ENCODE measurements at regions not wholly inside any gene's neighbourhood (a gene's known extent, or its start where the extent isn't known, plus 50 kb on each side); places are given as distances from the start of the nearest gene placed in this dataset.
"Not testable (repeated sequence)": the region's sequence is repeated elsewhere in the genome, so short reads cannot be mapped to it uniquely, and the experiment has no call there.

DNA sequence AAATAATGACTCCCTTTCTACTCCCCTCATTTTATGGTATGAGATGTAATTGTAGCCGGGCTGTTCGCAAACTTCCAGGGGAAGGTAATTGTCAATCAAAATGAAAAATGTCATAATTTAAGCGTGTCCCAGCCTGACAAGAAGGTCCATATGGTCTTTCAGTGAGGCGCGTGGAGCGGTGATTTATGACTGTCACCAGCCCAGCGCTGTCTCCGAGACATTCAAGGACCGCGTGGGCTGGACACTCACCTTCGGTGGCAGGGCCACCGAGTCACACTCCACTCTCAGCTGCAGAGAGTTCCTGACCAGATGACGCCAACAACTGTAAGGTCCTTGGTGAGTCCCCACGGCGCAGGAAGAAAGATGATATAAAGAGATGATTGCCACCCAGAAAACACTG is 157.7 kb upstream of the TNRC6C start:
- DNase-seq (ENCODE audit: low read depth in 1 of 2, low spot score in 1 of 2), result no peak

DNA sequence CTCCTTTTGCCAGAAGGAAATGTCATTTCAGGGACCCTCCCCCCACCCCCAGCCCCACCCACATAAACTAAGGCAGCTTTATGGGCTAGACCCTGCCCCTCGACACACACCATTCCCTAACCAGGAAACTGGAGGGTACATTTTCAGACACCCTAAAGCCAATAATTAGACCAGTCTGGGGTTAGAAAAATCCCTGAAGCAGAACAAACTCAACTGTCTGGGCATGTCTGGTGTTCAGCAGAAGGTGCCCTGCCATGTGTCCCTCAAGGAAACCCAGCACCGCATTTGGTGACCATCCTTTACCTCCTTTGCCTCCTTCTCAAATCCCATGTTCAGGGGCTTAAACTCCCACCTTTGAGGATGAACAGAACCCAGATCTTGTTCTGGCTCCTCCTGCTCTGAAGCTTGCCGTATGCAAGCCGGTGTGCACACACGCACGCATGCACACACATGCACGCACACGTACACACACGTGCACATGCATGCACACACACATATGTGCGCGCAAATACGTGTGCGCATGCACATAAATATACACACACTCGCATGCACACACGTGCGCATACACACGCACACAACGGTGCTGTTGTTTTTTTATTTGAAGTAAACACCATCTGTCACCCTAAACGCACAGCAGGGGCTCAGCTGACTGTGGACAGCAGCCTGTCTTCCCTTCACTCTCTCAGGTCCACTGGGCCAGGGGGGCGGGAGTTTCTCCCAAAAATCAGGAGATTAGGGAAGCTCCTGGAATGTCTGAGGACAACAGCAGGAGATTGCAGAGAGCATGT is 156.8 kb upstream of the TNRC6C start:
- DNase-seq (ENCODE audit: low read depth in 1 of 2, low spot score in 1 of 2), result no peak

DNA sequence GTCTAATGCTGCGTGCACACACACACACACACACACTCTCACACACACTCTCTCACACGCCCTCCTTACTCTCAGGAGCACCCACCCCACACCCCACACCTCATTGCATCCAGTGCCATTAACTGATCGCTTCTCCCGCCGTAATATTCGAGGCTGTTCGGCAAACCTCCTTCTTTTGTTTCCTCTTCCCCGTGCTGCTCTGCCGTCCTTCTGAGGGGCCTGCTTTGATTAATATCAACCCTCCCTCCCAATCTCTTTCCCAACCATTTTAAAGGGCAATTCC is 156.2 kb upstream of the TNRC6C start:
- DNase-seq (ENCODE audit: low read depth in 1 of 2, low spot score in 1 of 2), result no peak

GRCh38 chr17:77802811-77803220 is 155.7 kb upstream of the TNRC6C start:
- no peak for DNase-seq (ENCODE audit: low read depth in 1 of 2, low spot score in 1 of 2)

DNA sequence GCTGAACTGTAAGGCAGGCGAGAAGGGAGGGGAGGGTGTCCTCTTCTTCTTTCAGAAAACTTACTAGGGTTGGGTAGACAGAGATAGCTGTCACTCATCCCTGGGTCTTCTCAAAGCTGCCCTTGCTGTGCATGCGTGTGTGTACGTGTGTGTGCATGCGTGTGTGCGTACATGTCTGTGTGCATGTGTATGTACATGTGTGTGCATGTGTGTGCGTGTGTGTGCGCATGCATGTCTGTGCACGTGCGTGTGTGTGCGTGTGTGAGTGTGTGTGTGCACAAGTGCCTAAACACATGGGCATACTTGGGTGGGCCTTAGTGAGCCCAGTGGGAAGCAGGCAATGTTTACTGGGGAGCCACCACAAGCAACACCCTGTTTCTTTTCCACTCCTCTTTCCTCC is 154.8 kb upstream of the TNRC6C start:
- no peak for DNase-seq (ENCODE audit: low read depth in 1 of 2, low spot score in 1 of 2)

DNA sequence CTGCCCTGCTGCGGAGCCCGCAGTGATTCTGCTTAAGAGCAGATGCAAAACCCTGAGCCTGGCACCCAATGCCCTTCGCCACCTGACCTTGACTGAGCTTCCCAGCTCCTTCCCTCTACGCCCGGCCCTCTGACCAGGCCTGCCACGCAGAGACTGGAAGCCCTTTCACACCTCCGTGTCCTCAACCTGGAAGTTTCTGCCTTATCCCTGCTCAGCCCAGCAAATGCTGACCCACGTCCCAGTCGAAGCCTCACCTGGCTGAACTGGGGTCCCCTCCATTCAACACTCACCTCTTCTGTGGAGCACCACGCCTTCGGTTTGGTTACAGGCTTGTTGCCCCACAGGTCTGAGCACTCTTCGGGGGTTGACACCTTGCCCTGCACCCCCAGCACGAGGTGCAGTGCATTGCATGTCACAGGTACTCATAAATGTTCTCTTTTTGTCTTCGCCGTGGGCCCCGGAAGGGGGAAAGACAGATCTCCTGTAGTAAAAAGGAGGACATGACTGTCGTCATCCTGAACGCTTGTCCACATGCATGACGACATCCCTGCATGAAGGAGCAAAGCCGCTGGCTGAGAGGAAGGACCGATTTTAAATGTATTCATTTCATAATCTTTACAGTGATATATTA is 153.6 kb upstream of the TNRC6C start:
- DNase-seq (ENCODE audit: low read depth in 1 of 2, low spot score in 1 of 2), result no peak

- DNase-seq (ENCODE audit: low read depth in 1 of 2, low spot score in 1 of 2), result not testable (repeated sequence)
Observed at GRCh38 chr17:77805970-77806369, 152.5 kb upstream of the TNRC6C start.

- no peak for DNase-seq (ENCODE audit: low read depth in 1 of 2, low spot score in 1 of 2)
Observed at GRCh38 chr17:77807051-77807745, 151.3 kb upstream of the TNRC6C start.

- DNase-seq (ENCODE audit: low read depth in 1 of 2, low spot score in 1 of 2), result no peak
Observed at GRCh38 chr17:77807746-77808441, 150.6 kb upstream of the TNRC6C start.

DNA sequence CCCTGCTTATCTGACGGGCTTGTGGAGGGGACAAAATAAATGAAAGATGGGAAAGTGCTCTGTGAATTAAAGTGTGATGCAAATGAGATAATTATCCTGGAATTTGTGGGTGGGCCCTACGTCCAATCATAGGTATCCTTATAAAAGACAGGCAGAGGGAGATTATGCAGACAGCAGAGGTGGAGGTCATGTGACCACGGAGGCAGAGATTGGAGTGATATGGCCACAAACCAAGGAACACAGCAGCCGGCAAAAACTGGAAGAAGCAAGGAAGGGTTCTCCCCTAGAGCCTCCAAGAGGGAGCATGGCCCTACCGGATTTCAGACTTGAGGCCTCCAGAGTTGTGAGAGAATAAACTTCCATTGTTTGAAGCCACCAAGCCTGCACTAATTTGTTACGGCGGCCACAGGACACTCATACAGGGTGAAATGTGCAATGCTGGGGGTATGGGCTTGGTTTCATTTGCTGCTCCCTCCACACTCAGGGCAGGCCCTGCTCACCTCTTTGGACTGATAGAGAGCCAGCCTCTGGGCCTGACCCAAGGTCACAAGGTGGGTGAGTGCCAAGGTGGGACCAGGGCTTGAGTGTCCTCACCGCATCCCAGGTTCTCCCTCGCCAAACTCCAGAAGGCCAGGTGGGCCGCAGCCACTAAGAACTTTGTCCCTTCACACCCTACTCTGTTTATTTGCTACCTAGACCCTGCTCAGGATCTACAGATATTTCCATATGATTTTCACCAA is 149.6 kb upstream of the TNRC6C start:
- no peak for DNase-seq (ENCODE audit: low read depth in 1 of 2, low spot score in 1 of 2)

DNA sequence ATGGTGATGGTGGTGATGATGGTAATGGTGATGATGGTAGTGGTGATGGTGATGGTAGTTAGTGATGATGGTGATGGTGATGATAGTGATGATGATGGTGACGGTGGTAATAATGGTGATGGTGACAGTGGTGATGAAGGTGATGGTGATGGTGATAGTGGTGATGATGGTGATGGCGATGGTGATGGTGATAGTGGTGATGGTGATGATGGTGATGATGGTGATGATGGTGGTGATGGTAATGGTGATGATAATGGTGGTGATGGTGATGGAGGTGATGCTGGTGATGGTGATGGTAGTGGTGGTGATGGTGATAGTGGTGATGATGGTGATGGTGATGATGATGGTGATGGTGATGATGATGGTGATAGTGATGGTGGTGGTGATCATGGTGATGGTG is 148.7 kb upstream of the TNRC6C start:
- no peak for DNase-seq (ENCODE audit: low read depth in 1 of 2, low spot score in 1 of 2)

- DNase-seq (ENCODE audit: low read depth in 1 of 2, low spot score in 1 of 2), result no peak
Observed at GRCh38 chr17:77810536-77810935, 148.0 kb upstream of the TNRC6C start.

DNA sequence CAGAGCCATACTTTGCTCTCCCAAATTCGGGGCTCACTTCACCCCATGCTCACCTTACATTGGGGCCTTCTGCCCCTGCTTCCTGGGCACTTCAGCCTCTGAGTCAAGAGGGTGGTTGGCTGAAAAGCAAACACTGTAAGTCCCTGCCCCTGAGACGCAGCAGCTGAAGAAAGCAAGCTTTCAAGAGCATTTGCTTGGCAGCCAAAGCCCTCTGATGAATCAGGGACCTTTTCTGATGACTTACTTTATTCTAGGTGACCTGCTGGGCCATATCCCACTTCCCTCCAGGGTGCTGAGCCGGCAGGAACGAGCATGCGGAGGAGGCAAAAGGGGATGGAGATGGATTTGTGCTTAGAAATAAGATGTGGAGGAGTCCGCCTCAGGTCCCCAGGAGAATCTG is 147.0 kb upstream of the TNRC6C start:
- DNase-seq (ENCODE audit: low read depth in 1 of 2, low spot score in 1 of 2), result no peak

- no peak for DNase-seq (ENCODE audit: low read depth in 1 of 2, low spot score in 1 of 2)
Observed at GRCh38 chr17:77814091-77814772, 144.3 kb upstream of the TNRC6C start.

GRCh38 chr17:77815127-77815905 is 143.2 kb upstream of the TNRC6C start:
- DNase-seq (ENCODE audit: low read depth in 1 of 2, low spot score in 1 of 2), result no peak

GRCh38 chr17:77817953-77818352 is 140.6 kb upstream of the TNRC6C start:
- DNase-seq (ENCODE audit: low read depth in 1 of 2, low spot score in 1 of 2), result no peak

DNA sequence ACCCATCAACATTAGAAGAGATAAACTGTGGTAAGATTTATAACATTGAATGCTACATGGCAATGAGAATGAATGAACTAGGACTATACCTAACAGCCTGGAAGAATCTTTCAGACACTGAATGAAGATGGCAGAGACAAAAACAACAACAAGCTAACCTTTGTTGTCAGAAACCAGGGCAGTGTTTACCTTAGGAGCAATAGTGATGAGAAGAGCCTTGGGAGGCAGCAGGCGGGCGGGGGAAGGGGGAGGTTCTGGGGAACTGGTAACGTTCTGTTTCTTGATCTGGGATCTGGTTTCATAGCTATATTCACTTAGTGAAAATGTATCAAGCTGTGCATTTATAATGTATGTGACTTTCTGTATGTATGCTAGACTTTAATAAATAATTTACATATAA is 139.0 kb upstream of the TNRC6C start:
- no peak for DNase-seq (ENCODE audit: low read depth in 1 of 2, low spot score in 1 of 2)

DNA sequence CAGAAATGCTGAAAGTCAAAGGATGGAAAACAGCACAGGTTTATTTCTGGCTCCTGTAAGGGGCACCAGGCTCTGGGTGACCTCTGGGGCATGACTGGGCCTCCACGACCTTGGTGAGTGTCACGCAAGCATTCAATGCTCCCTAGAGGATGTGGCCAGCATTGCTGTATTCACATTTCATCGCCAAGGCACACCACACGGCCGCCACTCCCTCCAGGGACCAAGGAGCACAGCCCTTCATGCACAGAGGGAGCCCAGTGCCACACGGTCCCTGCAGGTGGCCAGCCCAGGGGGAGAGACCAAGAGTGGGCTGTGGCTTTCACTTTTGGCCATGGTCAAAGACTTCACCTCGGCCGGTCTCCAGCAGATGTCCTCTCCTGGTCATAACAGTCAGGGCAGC is 137.4 kb upstream of the TNRC6C start:
- DNase-seq (ENCODE audit: low read depth in 1 of 2, low spot score in 1 of 2), result no peak

GRCh38 chr17:77822302-77823030 is 136.0 kb upstream of the TNRC6C start:
- no peak for DNase-seq (ENCODE audit: low read depth in 1 of 2, low spot score in 1 of 2)
